ENCODE measurements at regions not wholly inside any gene's neighbourhood (a gene's known extent, or its start where the extent isn't known, plus 50 kb on each side); places are given as distances from the start of the nearest gene placed in this dataset.

GRCh38 chr2:4579977-4580376 is 876.6 kb downstream of the DCDC2C start:
- no peak for DNase-seq (ENCODE audit: low spot score)

GRCh38 chr2:4585057-4585635 is 881.8 kb downstream of the DCDC2C start:
- no peak for DNase-seq (ENCODE audit: low spot score)

- DNase-seq (ENCODE audit: low spot score), result no peak
These were observed 885.2 kb downstream of the DCDC2C start for GRCh38 chr2:4588606-4589005.

GRCh38 chr2:4591261-4591660 is 887.9 kb downstream of the DCDC2C start:
- DNase-seq (ENCODE audit: low spot score), result no peak

GRCh38 chr2:4597400-4597799 is 894.0 kb downstream of the DCDC2C start:
- DNase-seq (ENCODE audit: low spot score), result no peak

GRCh38 chr2:4604767-4605166 is 901.4 kb downstream of the DCDC2C start:
- DNase-seq (ENCODE audit: low spot score), result no peak

DNA sequence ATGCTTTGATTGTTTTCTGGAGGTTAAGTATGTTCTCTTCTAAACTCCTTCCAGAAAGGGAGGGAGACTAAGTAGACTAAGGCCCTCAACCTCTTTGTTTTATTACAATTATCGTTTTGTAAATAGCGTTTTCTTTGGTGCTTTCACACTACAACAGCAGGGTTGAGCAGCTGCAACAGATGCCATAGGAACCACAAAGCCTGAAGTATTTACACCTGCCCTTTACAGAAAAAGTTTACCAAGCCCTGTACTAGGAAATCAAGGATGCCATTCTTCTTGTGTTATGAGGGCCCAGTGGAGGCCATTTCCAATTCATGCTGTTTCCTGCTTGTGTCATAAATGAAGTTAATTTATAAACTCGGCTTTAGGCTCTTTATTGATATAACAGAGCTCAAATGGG is 914.8 kb downstream of the DCDC2C start:
- no peak for DNase-seq (ENCODE audit: low spot score)

DNA sequence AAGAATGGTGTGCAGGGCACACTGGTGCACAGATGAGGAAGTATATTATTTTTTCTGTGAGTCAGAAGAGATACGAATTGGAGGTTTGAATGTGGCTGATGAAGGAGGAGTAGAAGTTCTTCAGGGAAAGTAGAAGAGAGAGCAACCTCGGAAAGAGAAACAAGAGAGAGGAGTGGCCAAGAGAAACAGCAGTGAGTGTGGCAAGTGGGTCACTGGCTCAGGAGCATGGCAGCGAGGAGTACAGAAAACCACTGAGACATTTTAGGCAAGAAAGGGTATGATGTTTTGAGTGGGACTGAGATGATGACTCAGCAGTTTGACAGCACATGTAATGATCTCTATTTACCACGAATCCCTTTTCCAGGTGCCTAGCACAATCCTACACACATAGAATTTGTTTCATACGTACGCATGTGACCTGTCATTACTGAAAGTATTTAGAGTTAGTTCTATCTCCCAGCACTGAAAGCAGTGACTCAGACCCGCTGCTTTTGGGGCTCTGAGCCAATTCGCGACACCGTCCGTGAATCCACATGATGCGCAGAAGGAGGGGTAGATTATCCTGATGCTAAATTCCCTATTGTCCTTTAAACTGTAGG is 915.4 kb downstream of the DCDC2C start:
- DNase-seq (ENCODE audit: low spot score), result no peak

GRCh38 chr2:4628998-4629501 is 925.7 kb downstream of the DCDC2C start:
- DNase-seq (ENCODE audit: low spot score), result no peak

- no peak for DNase-seq (ENCODE audit: low spot score)
These were observed 931.9 kb downstream of the DCDC2C start for GRCh38 chr2:4635289-4635688.

DNA sequence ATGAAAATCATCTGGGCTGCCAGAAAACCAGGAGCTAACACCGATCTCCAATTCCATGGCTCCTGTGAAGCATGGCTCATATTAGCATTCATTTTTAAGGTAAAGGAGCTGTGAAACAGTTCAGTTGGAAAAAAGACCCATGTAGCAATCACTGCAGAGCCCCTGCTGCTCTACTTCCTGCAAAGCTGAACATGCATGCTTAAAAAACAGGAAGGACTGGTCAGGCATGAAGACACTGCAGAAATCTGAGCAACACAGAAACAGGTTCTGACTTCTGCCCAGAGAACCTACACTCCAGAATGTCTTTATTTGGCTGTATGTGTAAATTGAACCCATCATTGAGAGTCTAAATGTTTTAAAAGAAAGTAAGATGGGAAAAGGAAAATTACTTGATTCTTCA is 950.6 kb downstream of the DCDC2C start:
- DNase-seq (ENCODE audit: low spot score), result no peak

DNA sequence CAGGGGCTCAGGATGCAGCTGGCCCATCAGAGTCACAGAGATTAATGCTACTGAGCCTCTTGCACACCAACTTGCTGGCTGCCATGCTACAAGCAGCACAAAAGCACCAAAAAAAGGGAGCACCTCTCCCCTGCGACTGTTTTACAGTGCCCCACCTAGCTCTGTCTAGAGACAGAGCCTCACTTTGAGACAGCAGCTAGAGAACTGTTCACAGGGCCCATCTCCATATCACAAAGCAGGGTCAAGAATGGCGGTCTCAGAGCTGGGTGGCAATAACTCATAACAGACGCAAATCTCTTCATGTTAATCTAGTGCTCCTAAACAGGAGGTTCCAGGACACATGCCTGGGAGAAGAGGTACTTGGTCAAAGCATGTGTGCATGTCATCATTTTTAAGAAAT is 953.0 kb downstream of the DCDC2C start:
- DNase-seq (ENCODE audit: low spot score), result no peak

- DNase-seq (ENCODE audit: low spot score), result no peak
These were observed 958.9 kb downstream of the DCDC2C start for GRCh38 chr2:4662161-4662779.

DNA sequence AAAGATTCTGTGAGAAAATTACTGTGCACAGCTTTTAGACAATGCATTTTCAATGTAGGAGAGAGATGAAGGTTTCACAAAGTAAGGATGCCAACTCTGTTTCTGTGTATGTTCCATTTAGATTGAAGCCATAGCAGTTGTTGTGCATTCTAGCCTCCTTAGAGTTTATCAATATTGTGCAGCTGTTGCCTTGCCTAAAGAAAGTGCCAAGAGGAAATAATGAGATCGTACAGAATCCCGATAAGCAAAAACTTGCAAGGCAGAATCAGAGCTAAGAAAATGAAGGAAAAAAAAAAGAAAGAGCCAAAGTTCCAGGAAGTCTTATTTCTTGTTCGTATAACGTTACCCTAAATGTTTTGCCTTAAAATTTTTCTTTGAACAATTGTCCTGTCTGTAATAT is 965.0 kb downstream of the DCDC2C start:
- DNase-seq (ENCODE audit: low spot score), result no peak

GRCh38 chr2:4670331-4670730 is 967.0 kb downstream of the DCDC2C start:
- no peak for DNase-seq (ENCODE audit: low spot score)

DNA sequence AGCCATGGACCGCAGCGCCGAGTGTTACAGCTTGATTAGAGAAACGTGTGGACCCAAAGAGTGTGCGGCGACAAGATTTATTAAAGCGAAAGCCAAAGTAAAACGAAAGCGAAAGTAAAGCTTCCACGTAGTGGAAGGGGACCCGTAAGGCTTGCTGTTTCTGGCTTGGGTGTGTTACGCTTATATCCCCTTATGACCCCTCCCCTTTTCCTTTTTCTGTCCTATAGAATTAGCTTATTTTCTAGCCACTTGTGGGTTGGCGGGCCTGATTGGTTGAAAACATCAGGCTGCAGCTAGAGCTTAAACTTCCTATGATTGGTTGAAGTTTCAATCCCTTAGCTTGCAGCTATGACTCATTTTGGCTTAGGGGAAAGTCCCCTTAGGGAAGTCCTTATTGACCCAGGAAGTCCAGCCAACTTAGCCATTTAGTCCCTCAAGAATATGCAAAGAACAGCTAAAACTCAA is 969.7 kb downstream of the DCDC2C start:
- no peak for DNase-seq (ENCODE audit: low spot score)

DNA sequence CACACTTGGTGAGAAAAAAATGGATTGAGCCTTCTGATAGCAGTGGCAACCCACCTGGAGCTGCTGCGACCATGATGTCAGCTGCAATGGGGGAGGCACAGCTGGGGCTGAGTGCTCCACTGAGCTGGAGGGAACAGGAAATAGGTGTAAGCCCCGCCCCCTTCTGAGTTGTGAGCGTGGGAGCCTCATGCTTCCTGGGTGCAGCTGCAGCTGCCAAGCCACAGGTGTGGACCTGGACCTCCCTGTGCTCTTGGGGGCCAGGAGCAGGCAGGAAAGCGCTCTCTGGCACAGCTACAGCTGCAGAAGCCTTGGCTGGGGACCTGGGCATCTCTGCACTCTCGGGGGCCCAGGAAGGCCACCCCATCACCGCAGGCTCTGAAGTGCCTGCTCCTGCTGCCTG is 970.6 kb downstream of the DCDC2C start:
- no peak for DNase-seq (ENCODE audit: low spot score)

- DNase-seq (ENCODE audit: low spot score), result no peak
These were observed 971.9 kb downstream of the DCDC2C start for GRCh38 chr2:4675295-4675694.

DNA sequence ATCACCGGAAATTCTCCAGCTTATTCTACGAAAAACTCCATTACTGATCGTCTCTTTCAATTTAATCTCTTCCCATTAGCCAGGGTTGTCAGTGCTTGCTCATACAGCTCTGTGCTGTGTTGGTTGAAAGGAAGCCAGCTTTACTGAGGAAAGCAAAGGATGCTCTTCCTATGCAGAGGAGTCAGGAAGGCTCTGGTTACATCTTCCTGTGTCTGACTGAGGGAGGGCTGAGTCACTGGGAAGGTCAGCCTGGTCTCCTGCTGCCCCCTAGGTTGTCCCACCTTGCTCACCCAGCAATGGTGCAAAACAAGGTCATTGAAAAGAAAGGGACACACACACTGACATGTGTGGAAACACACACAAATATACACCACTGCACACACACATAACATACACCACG is 975.6 kb downstream of the DCDC2C start:
- no peak for DNase-seq (ENCODE audit: low spot score)

DNA sequence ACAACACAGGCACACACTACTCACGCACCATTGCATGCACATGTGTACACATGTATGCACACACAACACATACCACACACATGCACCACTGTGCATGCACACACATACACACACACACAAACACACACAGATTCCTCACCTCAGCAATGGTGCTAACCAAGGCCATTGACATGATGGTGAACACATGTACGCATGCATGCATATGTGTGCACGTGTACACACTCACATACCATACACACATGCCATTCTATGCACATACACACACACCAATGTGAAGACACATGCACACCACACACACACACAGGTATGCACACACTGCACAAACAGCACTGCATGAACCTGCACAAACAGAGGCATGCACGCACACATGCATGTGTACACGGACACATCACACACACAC is 976.0 kb downstream of the DCDC2C start:
- no peak for DNase-seq (ENCODE audit: low spot score)

- DNase-seq (ENCODE audit: low spot score), result no peak
These were observed 981.5 kb downstream of the DCDC2C start for GRCh38 chr2:4684921-4685320.

DNA sequence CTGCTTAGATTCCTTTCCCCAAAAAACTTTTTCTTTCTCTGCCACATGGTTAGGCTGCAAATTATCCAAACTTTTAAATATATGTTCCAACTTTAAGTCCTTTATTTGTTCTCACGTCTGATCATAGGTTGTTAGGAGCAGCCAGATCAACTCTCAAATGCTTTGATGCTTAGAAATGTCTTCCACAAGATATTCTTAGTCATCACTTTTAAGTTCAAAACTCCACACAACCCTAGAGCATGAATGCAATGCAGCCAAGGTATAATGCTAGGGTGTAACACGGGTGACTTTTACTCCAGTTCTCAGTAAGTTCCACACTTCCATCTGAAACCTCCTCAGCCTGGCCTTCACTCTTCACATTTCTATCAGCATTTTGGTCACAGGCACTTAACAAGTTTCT is 987.5 kb downstream of the DCDC2C start:
- no peak for DNase-seq (ENCODE audit: low spot score)

DNA sequence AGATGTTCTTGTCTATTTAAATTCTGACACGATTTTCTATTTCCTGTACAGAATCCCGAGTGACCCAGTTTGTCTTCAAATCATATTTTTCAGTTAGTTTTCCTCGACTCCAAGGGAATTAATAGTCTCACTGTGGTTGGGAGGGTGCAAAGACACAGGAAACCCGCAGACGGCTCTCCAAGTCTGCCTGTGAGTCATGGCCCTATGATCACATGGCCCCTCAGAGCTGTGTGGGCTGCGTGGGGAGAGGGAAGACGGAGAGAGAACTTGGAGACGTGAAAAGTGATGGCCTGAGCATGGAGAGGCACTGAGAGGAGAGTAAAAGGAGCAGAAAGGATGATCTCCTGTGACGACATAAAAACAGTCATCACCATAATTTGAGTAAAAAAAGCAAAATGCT is 989.9 kb downstream of the DCDC2C start:
- no peak for DNase-seq (ENCODE audit: low spot score)

All from pons (tissue), 1 donor.